Naive thymus-derived CD4-positive, alpha-beta T cell (primary cell): ENCODE measurements at regions not wholly inside any gene's neighbourhood (a gene's known extent, or its start where the extent isn't known, plus 50 kb on each side); places are given as distances from the start of the nearest gene placed in this dataset.

Experiments used
- ATAC-seq: fragments of 150-1000 bp; cut with Tn5 transposase; 2 replicates; pipeline ENCODE4 v1.10.0; 2021; ENCODE audit warnings: mild to moderate bottlenecking, moderate library complexity
- CTCF ChIA-PET: fragments of 350-600 bp; sonication (Branson Sonifier 250); formaldehyde crosslinking; loops from one replicate; lab custom pipeline; 2021; ENCODE audit warnings: antibody characterized with exemption; lab: Charles Lee
- POLR2A ChIA-PET: fragments of 350-600 bp; sonication (Branson Sonifier 250); formaldehyde crosslinking; loops from one replicate; lab custom pipeline; 2021; ENCODE audit warnings: antibody characterized with exemption, inconsistent platforms; lab: Charles Lee
- DNase-seq, 9 donors: peaks; one replicate each; pipeline versions ENCODE4 v3.0.0 to v3.0.0-alpha.2; 2020 to 2022; ENCODE audit warnings: mixed read lengths in 1 of 9
- H3K27ac ChIP-seq: one replicate; pipeline ENCODE4 v1.7.0; 2013; ENCODE audit warnings: mild to moderate bottlenecking, low read depth, low read length, moderate library complexity
- H3K27me3 ChIP-seq, 2 donors: one replicate each; pipeline ENCODE4 v1.7.0; 2013; ENCODE audit warnings: low read length in 2 of 2, mild to moderate bottlenecking in 2 of 2, moderate library complexity in 2 of 2; ENCODE audit not compliant: control insufficient read depth in 2 of 2, insufficient read depth in 2 of 2
- H3K36me3 ChIP-seq, 3 experiments: 1 replicate in 2 of 3; 2 replicates in 1 of 3; pipeline ENCODE4 v1.7.0; 2013; ENCODE audit warnings: low read length in 3 of 3, mild to moderate bottlenecking in 3 of 3, moderate library complexity in 1 of 3; ENCODE audit not compliant: insufficient read depth in 3 of 3, control insufficient read depth in 2 of 3
- H3K4me1 ChIP-seq, 2 donors: one replicate each; pipeline ENCODE4 v1.7.0; 2013; ENCODE audit warnings: low read length in 2 of 2, mild to moderate bottlenecking in 2 of 2, moderate library complexity in 1 of 2; ENCODE audit not compliant: control insufficient read depth in 2 of 2, insufficient read depth in 2 of 2
- H3K4me3 ChIP-seq: 2 replicates; pipeline ENCODE4 v1.7.0; 2013; ENCODE audit warnings: mild to moderate bottlenecking, low read length
- H3K9me3 ChIP-seq, 3 experiments: 1 replicate in 2 of 3; 2 replicates in 1 of 3; pipeline ENCODE4 v1.7.0; 2013; ENCODE audit warnings: low read length in 3 of 3; ENCODE audit not compliant: control insufficient read depth in 2 of 3
- H3K27ac Mint-ChIP-seq, 9 donors: one replicate each; pipeline ENCODE4 v1.8.0; 2020 to 2022; ENCODE audit warnings: mixed read lengths in 9 of 9, mild to moderate bottlenecking in 8 of 9, moderate library complexity in 5 of 9, inconsistent platforms in 2 of 9
- H3K27me3 Mint-ChIP-seq, 5 donors: one replicate each; pipeline ENCODE4 v1.8.0; 2021 to 2022; ENCODE audit warnings: mixed read lengths in 5 of 5, mild to moderate bottlenecking in 1 of 5
- H3K36me3 Mint-ChIP-seq, 5 donors: one replicate each; pipeline ENCODE4 v1.8.0; 2020 to 2022; ENCODE audit warnings: mixed read lengths in 5 of 5, mild to moderate bottlenecking in 3 of 5, inconsistent platforms in 1 of 5
- H3K4me1 Mint-ChIP-seq, 7 donors: one replicate each; pipeline ENCODE4 v1.8.0; 2020 to 2022; ENCODE audit warnings: mixed read lengths in 7 of 7, mild to moderate bottlenecking in 3 of 7, inconsistent platforms in 1 of 7
- H3K4me3 Mint-ChIP-seq, 10 donors: one replicate each; pipeline ENCODE4 v1.8.0; 2020 to 2022; ENCODE audit warnings: mild to moderate bottlenecking in 10 of 10, mixed read lengths in 10 of 10, moderate library complexity in 6 of 10, inconsistent platforms in 2 of 10
- H3K9me3 Mint-ChIP-seq, 11 donors: one replicate each; pipeline ENCODE4 v1.8.0; 2020 to 2022; ENCODE audit warnings: mixed read lengths in 11 of 11, mild to moderate bottlenecking in 4 of 11, inconsistent platforms in 1 of 11, moderate library complexity in 1 of 11
- intact Hi-C, 2 donors: fragments of 100-400 bp; cut with micrococcal nuclease; formaldehyde crosslinking; loops; one replicate each; pipeline ENCODE4 v1.15.1; 2023

- DNase-seq (no peak), ATAC-seq (no peak)
- intact Hi-C loops: no loop called here
- Mint-ChIP-seq H3K27me3 (no peaks in the 10 kb centered on the region), H3K27ac (no peak overlapping the region), H3K4me3 (no peak overlapping the region), H3K4me1 (no peaks in the 10 kb centered on the region), H3K36me3 (no peaks in the 10 kb centered on the region), H3K9me3 (peaks cover 0 to 9% (median 0%) of the 10 kb centered on the region in 11 donors)
- Histone ChIP-seq H3K36me3 (no peaks in the 10 kb centered on the region), H3K4me3 (no peak overlapping the region), H3K27ac (no peak overlapping the region), H3K4me1 (no peaks in the 10 kb centered on the region), H3K27me3 (no peaks in the 10 kb centered on the region), H3K9me3 (no peaks in the 10 kb centered on the region)
- ChIA-PET CTCF (no interaction called here), POLR2A (no interaction called here)
Observed at GRCh38 chr14:85731186-85731585, 201.2 kb downstream of the FLRT2 start.

- Mint-ChIP-seq H3K4me3 (no peak overlapping the region), H3K27me3 (no peaks in the 10 kb centered on the region), H3K9me3 (peaks cover 0 to 9% (median 0%) of the 10 kb centered on the region in 11 donors), H3K36me3 (no peaks in the 10 kb centered on the region), H3K4me1 (no peaks in the 10 kb centered on the region), H3K27ac (no peak overlapping the region)
- DNase-seq (no peak), ATAC-seq (no peak)
- H3K27me3 ChIP-seq: no peaks in the 10 kb centered on the region
- H3K4me3 ChIP-seq: no peak overlapping the region
- CTCF ChIA-PET: no interaction called here
- POLR2A ChIA-PET: no interaction called here
- no peaks in the 10 kb centered on the region for H3K36me3 ChIP-seq
- intact Hi-C loops: no loop called here
- H3K27ac ChIP-seq: no peak overlapping the region
- no peaks in the 10 kb centered on the region for H3K9me3 ChIP-seq
- no peaks in the 10 kb centered on the region for H3K4me1 ChIP-seq
Observed at GRCh38 chr14:85728476-85729065, 198.6 kb downstream of the FLRT2 start.

- Histone ChIP-seq H3K9me3 (no peaks in the 10 kb centered on the region), H3K27me3 (no peaks in the 10 kb centered on the region), H3K27ac (no peak overlapping the region), H3K4me3 (no peak overlapping the region), H3K36me3 (no peaks in the 10 kb centered on the region), H3K4me1 (no peaks in the 10 kb centered on the region)
- ATAC-seq (no peak), DNase-seq (no peak)
- Mint-ChIP-seq H3K36me3 (no peaks in the 10 kb centered on the region), H3K4me1 (peaks cover 0 to 2% (median 0%) of the 10 kb centered on the region in 7 donors), H3K27ac (no peak overlapping the region), H3K4me3 (no peak overlapping the region), H3K27me3 (no peaks in the 10 kb centered on the region), H3K9me3 (peaks cover 0 to 10% (median 5%) of the 10 kb centered on the region in 11 donors)
- intact Hi-C loops: no loop called here
- CTCF ChIA-PET: no interaction called here
- POLR2A ChIA-PET: no interaction called here
Observed at GRCh38 chr14:85714069-85714468, 184.1 kb downstream of the FLRT2 start.

- Histone ChIP-seq H3K27me3 (no peaks in the 10 kb centered on the region), H3K36me3 (no peaks in the 10 kb centered on the region), H3K27ac (no peak overlapping the region), H3K4me1 (no peaks in the 10 kb centered on the region), H3K9me3 (no peaks in the 10 kb centered on the region), H3K4me3 (no peak overlapping the region)
- DNase-seq (no peak), ATAC-seq (no peak)
- no peaks in the 10 kb centered on the region for H3K27me3 Mint-ChIP-seq
- CTCF ChIA-PET: no interaction called here
- no peak overlapping the region for H3K4me3 Mint-ChIP-seq
- H3K9me3 Mint-ChIP-seq: peaks cover 0 to 6% (median 2%) of the 10 kb centered on the region in 11 donors
- POLR2A ChIA-PET: no interaction called here
- H3K4me1 Mint-ChIP-seq: peaks cover 0 to 2% (median 0%) of the 10 kb centered on the region in 7 donors
- H3K36me3 Mint-ChIP-seq: no peaks in the 10 kb centered on the region
- no peak overlapping the region for H3K27ac Mint-ChIP-seq
- intact Hi-C loops: no loop called here
Observed at GRCh38 chr14:85711620-85712019, 181.7 kb downstream of the FLRT2 start.
